Panc1 (cell line): ENCODE measurements at regions not wholly inside any gene's neighbourhood (a gene's known extent, or its start where the extent isn't known, plus 50 kb on each side); places are given as distances from the start of the nearest gene placed in this dataset.

ENCODE experiments used
- POLR2AphosphoS5 ChIP-seq: IDR thresholded peaks from 2 replicates; pipeline ENCODE4 v1.6.1; 2012; ENCODE audit warnings: mild to moderate bottlenecking, low read depth, low read length, moderate library complexity
- SIN3A ChIP-seq: IDR thresholded peaks from 2 replicates; pipeline ENCODE4 v1.6.1; 2012; ENCODE audit warnings: low read depth, mild to moderate bottlenecking, low read length, moderate library complexity, borderline replicate concordance; ENCODE audit not compliant: insufficient read depth
- TCF7L2 ChIP-seq: IDR thresholded peaks from 2 replicates; pipeline ENCODE4 v1.6.1; 2011; ENCODE audit warnings: mild to moderate bottlenecking, low read depth, low read length, inconsistent platforms
- TF ChIP-seq, protein P1 (sequence below): fragments of 450-650 bp; IDR thresholded peaks from 2 replicates; pipeline ENCODE4 v1.5.1; 2017; ENCODE audit warnings: mild to moderate bottlenecking
- TF ChIP-seq, protein P2 (sequence below), 2 experiments: IDR thresholded peaks; 2 replicates each; pipeline ENCODE4 v1.6.1; 2011 to 2012; ENCODE audit warnings: low read depth in 2 of 2, control low read depth in 1 of 2, low read length in 1 of 2, mild to moderate bottlenecking in 1 of 2, moderate library complexity in 1 of 2; ENCODE audit not compliant: insufficient read depth in 1 of 2

DNA sequence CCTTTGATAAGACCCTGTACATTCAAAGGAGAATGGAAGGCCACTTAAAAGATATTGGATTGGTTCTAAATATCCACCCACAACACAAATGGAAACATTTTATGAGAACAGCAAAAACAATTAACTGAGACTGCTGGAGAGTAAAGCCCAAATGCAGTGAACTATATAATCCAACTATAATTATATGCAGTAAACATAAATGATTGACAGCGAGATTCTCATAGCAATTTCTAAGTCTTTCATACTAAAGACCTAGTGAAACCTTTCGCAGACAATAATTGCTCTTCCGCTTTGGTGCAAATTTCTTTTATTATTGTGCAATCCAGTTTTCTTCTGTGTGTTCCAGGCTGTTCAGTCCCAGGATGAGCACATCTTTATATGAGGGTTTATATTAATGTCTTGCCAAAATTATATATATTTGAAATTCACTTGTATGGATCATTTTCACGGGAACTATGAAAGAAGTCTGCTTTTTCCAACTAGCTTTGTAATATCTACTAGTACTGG lies 190.9 kb downstream of the ST6GAL2 start:
- TF ChIP-seq TCF7L2: no peak
- TF ChIP-seq, protein P1, sequence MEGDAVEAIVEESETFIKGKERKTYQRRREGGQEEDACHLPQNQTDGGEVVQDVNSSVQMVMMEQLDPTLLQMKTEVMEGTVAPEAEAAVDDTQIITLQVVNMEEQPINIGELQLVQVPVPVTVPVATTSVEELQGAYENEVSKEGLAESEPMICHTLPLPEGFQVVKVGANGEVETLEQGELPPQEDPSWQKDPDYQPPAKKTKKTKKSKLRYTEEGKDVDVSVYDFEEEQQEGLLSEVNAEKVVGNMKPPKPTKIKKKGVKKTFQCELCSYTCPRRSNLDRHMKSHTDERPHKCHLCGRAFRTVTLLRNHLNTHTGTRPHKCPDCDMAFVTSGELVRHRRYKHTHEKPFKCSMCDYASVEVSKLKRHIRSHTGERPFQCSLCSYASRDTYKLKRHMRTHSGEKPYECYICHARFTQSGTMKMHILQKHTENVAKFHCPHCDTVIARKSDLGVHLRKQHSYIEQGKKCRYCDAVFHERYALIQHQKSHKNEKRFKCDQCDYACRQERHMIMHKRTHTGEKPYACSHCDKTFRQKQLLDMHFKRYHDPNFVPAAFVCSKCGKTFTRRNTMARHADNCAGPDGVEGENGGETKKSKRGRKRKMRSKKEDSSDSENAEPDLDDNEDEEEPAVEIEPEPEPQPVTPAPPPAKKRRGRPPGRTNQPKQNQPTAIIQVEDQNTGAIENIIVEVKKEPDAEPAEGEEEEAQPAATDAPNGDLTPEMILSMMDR: no peak
- TF ChIP-seq POLR2AphosphoS5: no peak
- TF ChIP-seq, protein P2, sequence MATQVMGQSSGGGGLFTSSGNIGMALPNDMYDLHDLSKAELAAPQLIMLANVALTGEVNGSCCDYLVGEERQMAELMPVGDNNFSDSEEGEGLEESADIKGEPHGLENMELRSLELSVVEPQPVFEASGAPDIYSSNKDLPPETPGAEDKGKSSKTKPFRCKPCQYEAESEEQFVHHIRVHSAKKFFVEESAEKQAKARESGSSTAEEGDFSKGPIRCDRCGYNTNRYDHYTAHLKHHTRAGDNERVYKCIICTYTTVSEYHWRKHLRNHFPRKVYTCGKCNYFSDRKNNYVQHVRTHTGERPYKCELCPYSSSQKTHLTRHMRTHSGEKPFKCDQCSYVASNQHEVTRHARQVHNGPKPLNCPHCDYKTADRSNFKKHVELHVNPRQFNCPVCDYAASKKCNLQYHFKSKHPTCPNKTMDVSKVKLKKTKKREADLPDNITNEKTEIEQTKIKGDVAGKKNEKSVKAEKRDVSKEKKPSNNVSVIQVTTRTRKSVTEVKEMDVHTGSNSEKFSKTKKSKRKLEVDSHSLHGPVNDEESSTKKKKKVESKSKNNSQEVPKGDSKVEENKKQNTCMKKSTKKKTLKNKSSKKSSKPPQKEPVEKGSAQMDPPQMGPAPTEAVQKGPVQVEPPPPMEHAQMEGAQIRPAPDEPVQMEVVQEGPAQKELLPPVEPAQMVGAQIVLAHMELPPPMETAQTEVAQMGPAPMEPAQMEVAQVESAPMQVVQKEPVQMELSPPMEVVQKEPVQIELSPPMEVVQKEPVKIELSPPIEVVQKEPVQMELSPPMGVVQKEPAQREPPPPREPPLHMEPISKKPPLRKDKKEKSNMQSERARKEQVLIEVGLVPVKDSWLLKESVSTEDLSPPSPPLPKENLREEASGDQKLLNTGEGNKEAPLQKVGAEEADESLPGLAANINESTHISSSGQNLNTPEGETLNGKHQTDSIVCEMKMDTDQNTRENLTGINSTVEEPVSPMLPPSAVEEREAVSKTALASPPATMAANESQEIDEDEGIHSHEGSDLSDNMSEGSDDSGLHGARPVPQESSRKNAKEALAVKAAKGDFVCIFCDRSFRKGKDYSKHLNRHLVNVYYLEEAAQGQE (IDR thresholded peaks at IDR 0.05; ENCODE audit: insufficient read depth in 1 of 2, low read depth in 2 of 2, low read length in 1 of 2): no peak
- TF ChIP-seq SIN3A: no peak
